ENCODE measurements at regions not wholly inside any gene's neighbourhood (a gene's known extent, or its start where the extent isn't known, plus 50 kb on each side); places are given as distances from the start of the nearest gene placed in this dataset.

DNA sequence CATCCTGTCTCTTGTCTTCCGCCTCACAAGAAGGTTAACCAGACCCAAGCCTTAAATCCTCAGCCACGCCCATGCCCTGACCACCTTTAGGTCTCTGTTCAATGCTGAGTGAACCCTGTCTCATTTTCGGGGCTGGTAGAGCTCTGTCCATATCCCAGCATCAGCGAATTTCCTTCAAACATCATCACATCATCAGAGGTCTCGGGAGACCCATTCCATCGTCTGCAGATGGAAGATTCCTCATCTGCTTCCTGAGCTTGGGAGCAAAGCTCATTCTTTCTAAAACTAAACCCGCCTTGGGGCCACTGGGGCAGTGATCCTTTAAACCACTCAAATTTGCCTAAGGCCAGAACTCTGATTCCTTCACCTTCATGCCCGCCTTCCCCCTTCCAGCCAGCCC lies 173.7 kb downstream of the TTC32 start:
- no peak overlapping the region for H3K4me2 ChIP-seq (ENCODE audit: insufficient read depth, insufficient read length, low read length)
- no peaks in the 10 kb centered on the region for H3K9me3 ChIP-seq (ENCODE audit: control insufficient read depth, low read depth, low read length)
- no peak overlapping the region for H3K56ac ChIP-seq (ENCODE audit: insufficient read length, low read depth, low read length)
- no peaks in the 10 kb centered on the region for H4K20me1 ChIP-seq (ENCODE audit: control insufficient read depth, insufficient read depth, insufficient read length)
- H3K4me1 ChIP-seq (ENCODE audit: insufficient read depth, low read length) = no peaks in the 10 kb centered on the region
- no peak overlapping the region for H3K18ac ChIP-seq (ENCODE audit: insufficient read length, low read depth, low read length)
- H2AFZ ChIP-seq (ENCODE audit: low read length) = no peak overlapping the region
- no peak overlapping the region for H2BK5ac ChIP-seq (ENCODE audit: insufficient read length, low read length)
- H3K27ac ChIP-seq (ENCODE audit: insufficient read length, low read depth, low read length) = no peak overlapping the region
- no peak overlapping the region for H3K4ac ChIP-seq (ENCODE audit: low read depth, low read length)
- H2BK20ac ChIP-seq (ENCODE audit: low read depth, low read length, poor library complexity, severe bottlenecking) = no peak overlapping the region
- no peak overlapping the region for H3K4me3 Mint-ChIP-seq
- H4K91ac ChIP-seq (ENCODE audit: insufficient read length, low read depth, low read length) = no peak overlapping the region
- no peaks in the 10 kb centered on the region for H3K23me2 ChIP-seq (ENCODE audit: insufficient read length, low read depth, low read length, poor library complexity, severe bottlenecking)
- H3K23ac ChIP-seq (ENCODE audit: insufficient read length, low read depth, low read length) = no peak overlapping the region
- H2BK120ac ChIP-seq (ENCODE audit: low read depth, low read length, poor library complexity, severe bottlenecking) = no peak overlapping the region
- peaks cover 0 to 8% of the 10 kb centered on the region in 2 experiments for H3K4me1 Mint-ChIP-seq
- no peak overlapping the region for H3K14ac ChIP-seq (ENCODE audit: insufficient read depth, low read length)
- H3K79me1 ChIP-seq (ENCODE audit: insufficient read depth, low read depth, low read length, poor library complexity, severe bottlenecking) = no peaks in the 10 kb centered on the region
- H3K9me3 Mint-ChIP-seq = no peaks in the 10 kb centered on the region; a peak in 1 of 5 replicates
- H3K9ac ChIP-seq (ENCODE audit: extremely low read depth, insufficient read length, low read length) = no peak overlapping the region
- H3K27me3 Mint-ChIP-seq (ENCODE audit: low read depth) = peaks cover 3% of the 10 kb centered on the region; the same call in 1 of the 2 replicates
- H2AK5ac ChIP-seq (ENCODE audit: insufficient read length, low read length) = no peak overlapping the region
- no peaks in the 10 kb centered on the region for H3K27me3 ChIP-seq (ENCODE audit: insufficient read depth, low read length)
- DNase-seq = no peak
- H3K27ac Mint-ChIP-seq = no peak overlapping the region; a peak in 1 of 7 replicates
- no CpG with 5 or more reads among the region's 8 CpGs for WGBS (ENCODE audit: extremely low coverage, insufficient read length, low lambda C conversion rate)
- no peak overlapping the region for H3T11ph ChIP-seq (ENCODE audit: low read length)
- no peak overlapping the region for H2BK15ac ChIP-seq (ENCODE audit: low read depth, low read length)
- no peak overlapping the region for H2BK12ac ChIP-seq (ENCODE audit: insufficient read length, low read depth, low read length)
- no peak overlapping the region for H4K5ac ChIP-seq (ENCODE audit: insufficient read length, low read depth, low read length)
- no peak overlapping the region for H4K8ac ChIP-seq (replicated peaks; ENCODE audit: insufficient read length, low read depth, low read length)
- no peaks in the 10 kb centered on the region for H3K36me3 Mint-ChIP-seq (ENCODE audit: insufficient read depth in 1 of 3, low read depth in 3 of 3)
- H3K79me2 ChIP-seq (ENCODE audit: insufficient read depth, low read length) = no peaks in the 10 kb centered on the region
- TF ChIP-seq, protein P1, sequence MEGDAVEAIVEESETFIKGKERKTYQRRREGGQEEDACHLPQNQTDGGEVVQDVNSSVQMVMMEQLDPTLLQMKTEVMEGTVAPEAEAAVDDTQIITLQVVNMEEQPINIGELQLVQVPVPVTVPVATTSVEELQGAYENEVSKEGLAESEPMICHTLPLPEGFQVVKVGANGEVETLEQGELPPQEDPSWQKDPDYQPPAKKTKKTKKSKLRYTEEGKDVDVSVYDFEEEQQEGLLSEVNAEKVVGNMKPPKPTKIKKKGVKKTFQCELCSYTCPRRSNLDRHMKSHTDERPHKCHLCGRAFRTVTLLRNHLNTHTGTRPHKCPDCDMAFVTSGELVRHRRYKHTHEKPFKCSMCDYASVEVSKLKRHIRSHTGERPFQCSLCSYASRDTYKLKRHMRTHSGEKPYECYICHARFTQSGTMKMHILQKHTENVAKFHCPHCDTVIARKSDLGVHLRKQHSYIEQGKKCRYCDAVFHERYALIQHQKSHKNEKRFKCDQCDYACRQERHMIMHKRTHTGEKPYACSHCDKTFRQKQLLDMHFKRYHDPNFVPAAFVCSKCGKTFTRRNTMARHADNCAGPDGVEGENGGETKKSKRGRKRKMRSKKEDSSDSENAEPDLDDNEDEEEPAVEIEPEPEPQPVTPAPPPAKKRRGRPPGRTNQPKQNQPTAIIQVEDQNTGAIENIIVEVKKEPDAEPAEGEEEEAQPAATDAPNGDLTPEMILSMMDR (conservative IDR thresholded peaks at IDR 0.05) = no peak

All from H9 (cell line).